OCI-LY3 (cell line): ENCODE measurements at regions not wholly inside any gene's neighbourhood (a gene's known extent, or its start where the extent isn't known, plus 50 kb on each side); places are given as distances from the start of the nearest gene placed in this dataset.

Experiments used
- H2AFZ ChIP-seq: fragments of 200-600, 300-600 bp; shearing (Covaris generic); 2 replicates; pipeline ENCODE4 v1.6.0; 2014; ENCODE audit warnings: antibody characterized with exemption, low read depth, low read length
- H3K27ac ChIP-seq: fragments of 200-600, 300-600 bp; sonication (generic); 2 replicates; pipeline ENCODE4 v1.5.1; 2014; ENCODE audit warnings: mild to moderate bottlenecking, low read length, moderate library complexity, mixed read lengths
- H3K27me3 ChIP-seq: fragments of 200-600, 300-600 bp; sonication (generic); 2 replicates; pipeline ENCODE4 v1.6.1; 2014; ENCODE audit warnings: low read depth, low read length, mixed read lengths
- H3K36me3 ChIP-seq: fragments of 200-600, 300-600 bp; sonication (generic); replicated peaks from 2 replicates; pipeline ENCODE3; 2014; ENCODE audit warnings: low read depth, low read length, mixed read lengths
- H3K4me1 ChIP-seq: fragments of 300-600, 200-600 bp; sonication (generic); 2 replicates; pipeline ENCODE4 v1.6.1; 2014; ENCODE audit warnings: low read length, mixed read lengths
- H3K4me2 ChIP-seq: fragments of 200-600, 300-600 bp; sonication (generic); 2 replicates; pipeline ENCODE4 v1.6.1; 2014; ENCODE audit warnings: low read length, mixed read lengths
- H3K4me3 ChIP-seq: fragments of 300-600, 200-600 bp; sonication (generic); 2 replicates; pipeline ENCODE4 v1.5.1; 2014; ENCODE audit warnings: antibody characterized with exemption, mild to moderate bottlenecking, low read length, moderate library complexity
- H3K79me2 ChIP-seq: fragments of 300-600, 200-600 bp; shearing (Covaris generic); 2 replicates; pipeline ENCODE4 v1.6.1; 2014; ENCODE audit warnings: mild to moderate bottlenecking, low read length, mixed read lengths
- H3K9ac ChIP-seq: fragments of 300-600, 200-600 bp; shearing (Covaris generic); 2 replicates; pipeline ENCODE4 v1.6.0; 2014; ENCODE audit warnings: mild to moderate bottlenecking, low read length, moderate library complexity
- H3K9me3 ChIP-seq: fragments of 200-600, 300-600 bp; shearing (Covaris generic); 2 replicates; pipeline ENCODE4 v1.6.1; 2014; ENCODE audit warnings: low read length, mixed read lengths; ENCODE audit not compliant: insufficient read depth
- H4K20me1 ChIP-seq: fragments of 200-600, 300-600 bp; sonication (generic); 2 replicates; pipeline ENCODE4 v1.6.1; 2016; ENCODE audit warnings: low read length, mixed read lengths; ENCODE audit not compliant: insufficient read depth
- EZH2phosphoT487 ChIP-seq: fragments of 200-600 bp; shearing (Covaris generic); IDR thresholded peaks from 2 replicates; pipeline ENCODE4 v1.6.1; 2018; ENCODE audit warnings: antibody characterized with exemption, mixed run types, low read depth
- TF ChIP-seq, protein P1 (sequence below): fragments of 200-600, 300-600 bp; sonication (generic); IDR thresholded peaks from 2 replicates; pipeline ENCODE4 v1.5.1; 2014; ENCODE audit warnings: antibody characterized with exemption, low read length, low read depth

DNA sequence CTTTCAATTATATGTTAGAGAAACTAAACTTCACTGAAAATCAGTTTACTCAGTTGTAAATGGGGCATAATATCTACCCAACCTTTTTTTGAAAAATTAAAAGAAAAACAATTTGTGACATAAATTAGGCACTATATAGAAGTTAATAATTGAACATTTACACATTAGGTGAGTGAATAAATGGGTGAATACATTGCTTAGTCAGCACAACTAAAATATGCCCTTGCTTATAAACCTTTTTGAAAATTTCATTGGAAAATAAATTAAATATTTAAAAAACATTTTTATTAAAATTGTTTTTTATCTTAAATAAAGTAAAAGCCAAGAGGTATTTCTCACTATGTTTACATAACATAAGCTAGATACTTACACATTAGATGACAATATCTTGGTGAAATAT lies 994.5 kb upstream of the TENM4 start:
- no peaks in the 10 kb centered on the region for H3K4me1 ChIP-seq
- H2AFZ ChIP-seq, result no peak overlapping the region
- H3K9ac ChIP-seq, result no peak overlapping the region
- no peak overlapping the region for H3K27ac ChIP-seq
- H4K20me1 ChIP-seq, result no peaks in the 10 kb centered on the region
- H3K4me3 ChIP-seq, result no peak overlapping the region
- H3K4me2 ChIP-seq, result no peak overlapping the region
- TF ChIP-seq EZH2phosphoT487, result no peak
- TF ChIP-seq, protein P1, sequence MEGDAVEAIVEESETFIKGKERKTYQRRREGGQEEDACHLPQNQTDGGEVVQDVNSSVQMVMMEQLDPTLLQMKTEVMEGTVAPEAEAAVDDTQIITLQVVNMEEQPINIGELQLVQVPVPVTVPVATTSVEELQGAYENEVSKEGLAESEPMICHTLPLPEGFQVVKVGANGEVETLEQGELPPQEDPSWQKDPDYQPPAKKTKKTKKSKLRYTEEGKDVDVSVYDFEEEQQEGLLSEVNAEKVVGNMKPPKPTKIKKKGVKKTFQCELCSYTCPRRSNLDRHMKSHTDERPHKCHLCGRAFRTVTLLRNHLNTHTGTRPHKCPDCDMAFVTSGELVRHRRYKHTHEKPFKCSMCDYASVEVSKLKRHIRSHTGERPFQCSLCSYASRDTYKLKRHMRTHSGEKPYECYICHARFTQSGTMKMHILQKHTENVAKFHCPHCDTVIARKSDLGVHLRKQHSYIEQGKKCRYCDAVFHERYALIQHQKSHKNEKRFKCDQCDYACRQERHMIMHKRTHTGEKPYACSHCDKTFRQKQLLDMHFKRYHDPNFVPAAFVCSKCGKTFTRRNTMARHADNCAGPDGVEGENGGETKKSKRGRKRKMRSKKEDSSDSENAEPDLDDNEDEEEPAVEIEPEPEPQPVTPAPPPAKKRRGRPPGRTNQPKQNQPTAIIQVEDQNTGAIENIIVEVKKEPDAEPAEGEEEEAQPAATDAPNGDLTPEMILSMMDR, result no peak
- no peaks in the 10 kb centered on the region for H3K9me3 ChIP-seq
- H3K79me2 ChIP-seq, result no peaks in the 10 kb centered on the region
- H3K27me3 ChIP-seq, result no peaks in the 10 kb centered on the region
- no peaks in the 10 kb centered on the region for H3K36me3 ChIP-seq

DNA sequence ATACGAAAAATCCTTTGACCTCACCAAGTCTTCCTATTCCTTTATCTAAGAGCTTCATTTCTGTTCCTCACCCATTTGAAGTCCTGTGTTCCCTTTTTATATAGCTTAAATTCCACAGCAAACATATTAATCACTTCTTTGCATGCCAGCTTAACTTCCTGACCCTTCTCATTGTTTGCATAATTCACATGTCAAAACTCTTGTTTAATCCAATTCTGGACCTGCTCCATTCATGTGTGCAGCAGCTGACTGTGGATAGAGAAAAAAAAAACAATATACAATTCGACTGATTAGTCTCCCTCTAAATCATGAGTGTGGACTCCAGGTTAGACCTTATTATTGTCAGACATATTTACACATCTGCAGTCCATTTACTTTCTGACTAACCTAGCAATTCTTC lies 991.2 kb upstream of the TENM4 start:
- H3K4me2 ChIP-seq, result no peak overlapping the region

DNA sequence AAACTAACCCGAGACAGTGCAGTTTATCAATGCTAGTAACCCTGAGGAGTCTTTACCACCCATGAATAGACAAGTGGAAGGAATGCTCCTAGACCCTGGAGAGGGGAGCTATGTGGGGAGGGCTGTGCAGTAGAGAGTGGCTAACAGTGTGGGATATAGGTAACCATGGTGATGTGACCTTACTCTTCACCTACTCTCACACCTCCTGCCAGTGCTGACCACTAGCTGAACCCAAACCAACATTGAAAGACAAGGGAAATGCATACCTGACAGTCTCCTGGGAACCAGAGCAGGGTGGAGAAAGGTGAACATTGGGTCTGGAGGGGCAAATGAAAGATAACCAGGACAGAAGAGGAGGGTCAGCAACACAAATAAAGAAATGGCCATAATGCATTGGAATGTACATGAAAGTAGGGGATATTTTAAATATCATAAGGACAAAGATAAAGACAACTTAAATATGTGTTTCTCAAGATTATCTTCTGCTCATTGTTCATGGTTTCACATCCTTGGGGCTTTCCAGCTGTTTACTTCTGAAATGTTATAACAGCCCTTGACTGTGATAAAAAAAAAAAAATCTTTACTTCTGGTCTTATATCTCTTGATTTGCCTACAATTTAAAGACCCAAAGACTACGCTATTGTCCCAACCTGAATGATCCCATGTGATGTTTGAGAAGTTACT lies 983.3 kb upstream of the TENM4 start:
- Histone ChIP-seq H3K36me3 (no peaks in the 10 kb centered on the region), H3K4me1 (peaks cover 11% of the 10 kb centered on the region), H3K9ac (no peak overlapping the region), H4K20me1 (no peaks in the 10 kb centered on the region), H3K27me3 (no peaks in the 10 kb centered on the region), H2AFZ (no peak overlapping the region), H3K9me3 (no peaks in the 10 kb centered on the region; the same call in 1 of the 2 replicates), H3K4me2 (peak overlapping the region; percentile 23), H3K27ac (no peak overlapping the region), H3K4me3 (no peak overlapping the region), H3K79me2 (no peaks in the 10 kb centered on the region)
- TF ChIP-seq, protein P1, result no peak
- TF ChIP-seq EZH2phosphoT487, result no peak

More for the DNA sequence above, 991.2 kb upstream of the TENM4 start:
- H3K4me1 ChIP-seq, result no peaks in the 10 kb centered on the region
- H3K79me2 ChIP-seq, result no peaks in the 10 kb centered on the region
- H3K27ac ChIP-seq, result no peak overlapping the region
- TF ChIP-seq, protein P1, result no peak
- TF ChIP-seq EZH2phosphoT487, result no peak
- H3K36me3 ChIP-seq, result no peaks in the 10 kb centered on the region
- no peak overlapping the region for H2AFZ ChIP-seq
- H3K4me3 ChIP-seq, result no peak overlapping the region
- no peaks in the 10 kb centered on the region for H3K9me3 ChIP-seq
- no peak overlapping the region for H3K9ac ChIP-seq
- no peaks in the 10 kb centered on the region for H4K20me1 ChIP-seq
- no peaks in the 10 kb centered on the region for H3K27me3 ChIP-seq

GRCh38 chr11:80420374-80420773 lies 979.5 kb upstream of the TENM4 start:
- no peaks in the 10 kb centered on the region for H3K36me3 ChIP-seq
- TF ChIP-seq EZH2phosphoT487, result no peak
- TF ChIP-seq, protein P1, result no peak
- H3K9ac ChIP-seq, result no peak overlapping the region
- H3K9me3 ChIP-seq, result no peaks in the 10 kb centered on the region
- H3K27ac ChIP-seq, result no peak overlapping the region
- H2AFZ ChIP-seq, result no peak overlapping the region
- H3K4me1 ChIP-seq, result peaks cover 11% of the 10 kb centered on the region
- no peak overlapping the region for H3K4me3 ChIP-seq
- no peaks in the 10 kb centered on the region for H4K20me1 ChIP-seq
- H3K27me3 ChIP-seq, result no peaks in the 10 kb centered on the region
- H3K4me2 ChIP-seq, result no peak overlapping the region
- H3K79me2 ChIP-seq, result no peaks in the 10 kb centered on the region
